ENCODE measurements at regions not wholly inside any gene's neighbourhood (a gene's known extent, or its start where the extent isn't known, plus 50 kb on each side); places are given as distances from the start of the nearest gene placed in this dataset.

DNA sequence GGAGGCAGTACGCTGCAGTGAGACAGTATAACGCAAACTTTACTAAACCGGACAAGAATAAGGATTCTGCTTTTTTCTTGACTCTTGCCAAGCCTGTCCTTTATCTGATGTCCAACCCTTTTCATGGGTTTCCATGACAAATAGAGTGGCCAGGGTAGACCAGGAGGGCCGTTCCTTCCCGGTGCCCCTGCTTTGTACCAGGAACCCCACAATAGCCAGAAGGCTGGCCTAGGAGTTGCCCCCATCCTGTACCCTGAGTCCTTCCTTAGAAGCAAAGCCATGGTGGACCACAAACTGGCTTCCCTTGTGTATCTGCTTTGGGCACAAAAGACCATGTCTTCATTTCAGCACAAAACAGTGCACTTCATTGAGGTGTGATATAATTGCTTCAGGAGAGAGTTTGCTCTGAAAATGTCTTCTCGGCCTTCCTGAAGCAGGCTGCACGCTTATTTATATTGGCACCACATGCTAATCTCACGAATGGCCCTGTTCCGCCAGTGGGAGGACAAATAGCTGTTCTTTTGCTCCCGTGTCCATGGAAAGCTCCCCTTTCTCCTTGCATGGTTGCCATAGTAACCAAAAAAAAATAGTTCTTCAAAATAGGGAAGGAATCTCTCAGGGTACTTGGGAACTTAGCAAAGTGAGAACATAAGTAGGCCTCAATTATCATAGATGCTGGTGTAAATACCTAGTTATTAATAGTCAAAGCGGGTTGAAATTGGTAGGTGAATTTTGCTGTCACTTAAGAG lies 222.1 kb downstream of the ZIC5 start:
- no peak for TF ChIP-seq POLR2A (IDR thresholded peaks at IDR 0.05; ENCODE audit: low read depth, low read length)
- FAIRE-seq: no peak

DNA sequence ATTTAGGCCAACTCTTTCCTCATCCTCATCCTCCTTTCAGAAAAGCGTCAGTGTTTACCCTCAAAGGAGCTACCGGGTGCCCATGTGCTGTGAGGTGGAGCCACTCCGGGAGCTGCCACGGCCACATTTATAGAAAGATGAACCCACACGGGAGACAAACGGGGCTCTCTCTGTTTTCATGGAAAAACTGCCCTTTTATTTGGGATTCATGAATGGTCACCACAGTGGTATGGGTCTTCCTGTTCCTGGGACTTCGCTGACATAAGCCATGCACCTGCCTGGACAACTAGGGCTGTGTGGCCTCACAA lies 224.2 kb downstream of the ZIC5 start:
- no peak for TF ChIP-seq POLR2A (IDR thresholded peaks at IDR 0.05; ENCODE audit: low read depth, low read length)
- no peak for FAIRE-seq
- DNase-seq (ENCODE audit: insufficient read length, low spot score): no peak

More for the DNA sequence above, 222.1 kb downstream of the ZIC5 start:
- no peak for DNase-seq (ENCODE audit: insufficient read length, low spot score)

DNA sequence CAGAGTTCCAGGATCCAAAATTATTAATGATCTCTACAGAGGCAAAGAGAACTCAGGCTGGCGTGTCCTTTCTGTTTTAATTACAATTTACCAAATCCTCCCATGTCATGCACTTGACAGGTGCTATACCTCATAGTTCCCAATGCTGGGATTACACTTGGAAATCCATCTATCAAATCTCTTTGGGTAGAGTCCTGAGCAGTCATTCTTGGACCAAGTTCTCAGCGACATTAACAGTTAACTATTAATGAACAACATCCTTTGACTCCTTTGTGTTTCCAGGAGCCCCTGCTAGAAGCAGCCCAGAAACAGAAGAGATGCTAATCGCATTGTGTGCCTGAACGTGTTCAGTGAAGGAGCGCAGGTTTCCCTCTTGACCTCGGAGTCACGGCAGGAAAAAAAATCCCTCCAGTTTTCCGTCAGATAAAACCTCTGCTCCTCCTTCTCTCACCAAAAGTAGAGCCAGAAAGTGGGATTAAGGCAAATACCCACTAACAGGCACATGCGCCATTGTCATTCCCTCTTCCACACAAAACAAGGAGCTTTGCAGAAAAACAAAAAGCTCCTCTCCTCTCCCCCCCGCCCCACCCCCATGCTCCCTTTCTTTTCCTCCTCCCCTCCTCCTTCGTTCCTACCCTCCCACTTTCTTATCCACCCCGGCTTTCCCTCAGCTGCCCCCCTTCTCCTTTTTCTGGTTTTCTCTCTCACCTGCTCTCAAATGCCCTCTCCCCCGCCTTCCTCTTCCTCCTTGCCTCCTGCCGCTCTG lies 224.7 kb downstream of the ZIC5 start:
- TF ChIP-seq POLR2A (IDR thresholded peaks at IDR 0.05; ENCODE audit: low read depth, low read length): no peak
- no peak for FAIRE-seq
- DNase-seq (ENCODE audit: insufficient read length, low spot score): no peak

DNA sequence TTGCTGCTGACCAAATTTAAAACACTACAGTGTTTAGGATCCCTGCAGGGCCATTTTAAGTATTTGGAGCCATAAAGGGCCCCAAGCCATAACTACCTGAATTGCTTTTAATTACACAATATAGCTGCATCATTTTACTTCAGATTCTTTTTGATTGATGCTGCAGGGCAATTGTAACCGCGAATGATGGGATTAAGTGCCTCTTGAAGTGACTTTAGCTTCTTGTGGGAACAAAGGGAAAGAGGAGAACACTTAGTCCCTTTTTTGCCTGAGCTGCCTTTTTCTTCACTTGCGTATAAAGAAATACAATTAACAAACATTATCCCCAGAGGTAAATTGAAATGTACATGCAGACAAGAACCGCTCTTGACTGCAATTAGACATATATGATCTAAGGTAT lies 228.5 kb downstream of the ZIC5 start:
- no peak for TF ChIP-seq POLR2A (IDR thresholded peaks at IDR 0.05; ENCODE audit: low read depth, low read length)
- DNase-seq (ENCODE audit: insufficient read length, low spot score) (no peak), FAIRE-seq (peak; percentile 60)

DNA sequence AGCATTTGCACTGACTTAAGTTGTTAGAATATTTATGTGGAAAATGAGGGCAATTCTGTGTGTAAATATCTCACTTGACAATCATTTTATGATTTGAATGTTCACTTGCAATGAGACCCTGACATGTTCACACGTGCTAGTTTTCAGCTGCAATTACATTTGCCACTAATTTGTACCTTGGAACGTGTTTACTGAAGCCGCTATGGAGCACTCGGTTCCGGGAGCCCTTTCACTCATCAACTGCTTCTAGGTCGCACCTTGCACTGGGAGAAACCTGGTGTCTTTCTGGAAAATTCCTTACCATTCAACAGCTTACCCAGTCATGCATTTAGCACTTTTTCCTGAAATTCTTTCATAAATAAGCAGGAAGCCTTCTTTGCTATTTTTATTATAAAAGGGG lies 229.6 kb downstream of the ZIC5 start:
- TF ChIP-seq POLR2A (IDR thresholded peaks at IDR 0.05; ENCODE audit: low read depth, low read length): no peak

DNA sequence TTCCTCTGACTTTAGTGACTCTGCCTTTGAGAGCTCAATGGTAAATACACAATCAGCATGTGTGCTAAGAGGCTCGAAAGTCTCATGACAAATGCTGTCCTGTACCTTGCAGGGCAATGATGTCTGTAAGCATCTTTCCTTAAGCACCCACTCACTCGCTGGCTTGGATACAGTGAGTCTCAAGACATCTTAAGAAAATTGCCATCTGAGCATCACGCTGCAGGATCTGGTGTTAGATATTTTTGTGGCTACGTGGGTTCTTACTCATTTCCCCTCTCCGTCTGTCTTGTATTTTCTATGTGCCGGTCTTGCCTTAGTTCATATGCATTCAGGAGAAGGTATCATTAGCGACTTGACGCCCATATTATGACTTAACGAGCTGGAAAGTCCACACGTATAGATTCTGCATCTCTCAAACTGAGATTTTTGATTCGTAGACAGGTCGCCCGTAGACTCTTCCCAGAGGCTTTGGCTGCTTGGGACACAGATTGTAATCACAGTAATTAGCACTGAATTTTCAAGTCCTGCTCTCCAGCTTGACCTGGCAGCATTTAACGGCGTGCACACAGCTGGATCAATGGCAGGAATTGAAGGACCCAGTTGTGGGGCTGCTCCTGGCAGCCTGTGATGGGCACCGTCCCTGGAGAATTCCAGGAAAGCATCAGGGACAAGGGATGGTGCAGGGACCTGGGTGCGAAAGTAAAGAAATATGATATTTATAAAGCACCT lies 231.2 kb downstream of the ZIC5 start:
- DNase-seq (ENCODE audit: insufficient read length, low spot score): no peak
- no peak for TF ChIP-seq POLR2A (IDR thresholded peaks at IDR 0.05; ENCODE audit: low read depth, low read length)
- FAIRE-seq: peak; percentile 80

More for the DNA sequence above, 229.6 kb downstream of the ZIC5 start:
- FAIRE-seq (no peak), DNase-seq (ENCODE audit: insufficient read length, low spot score) (no peak)

DNA sequence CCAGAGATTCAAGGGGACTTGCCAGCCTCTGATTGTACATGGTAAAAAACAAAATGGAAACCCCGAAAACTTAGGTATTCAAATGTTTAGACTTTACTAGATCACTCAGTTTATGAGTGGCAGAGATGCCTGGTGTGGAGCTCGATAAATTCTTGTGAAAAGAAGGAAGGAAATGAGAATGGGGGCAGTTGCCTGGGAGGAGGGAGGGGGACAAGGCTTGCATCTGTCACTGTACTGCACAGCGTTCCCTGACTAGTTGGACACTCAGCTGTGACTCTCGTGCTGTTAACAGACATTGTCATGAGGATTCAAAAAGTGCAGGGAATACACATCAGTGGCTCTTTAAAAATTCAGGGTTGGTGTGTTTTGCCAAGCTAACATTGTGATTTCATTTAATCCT lies 232.9 kb downstream of the ZIC5 start:
- peak; percentile 45 for FAIRE-seq
- no peak for DNase-seq (ENCODE audit: insufficient read length, low spot score)
- TF ChIP-seq POLR2A (IDR thresholded peaks at IDR 0.05; ENCODE audit: low read depth, low read length): no peak

DNA sequence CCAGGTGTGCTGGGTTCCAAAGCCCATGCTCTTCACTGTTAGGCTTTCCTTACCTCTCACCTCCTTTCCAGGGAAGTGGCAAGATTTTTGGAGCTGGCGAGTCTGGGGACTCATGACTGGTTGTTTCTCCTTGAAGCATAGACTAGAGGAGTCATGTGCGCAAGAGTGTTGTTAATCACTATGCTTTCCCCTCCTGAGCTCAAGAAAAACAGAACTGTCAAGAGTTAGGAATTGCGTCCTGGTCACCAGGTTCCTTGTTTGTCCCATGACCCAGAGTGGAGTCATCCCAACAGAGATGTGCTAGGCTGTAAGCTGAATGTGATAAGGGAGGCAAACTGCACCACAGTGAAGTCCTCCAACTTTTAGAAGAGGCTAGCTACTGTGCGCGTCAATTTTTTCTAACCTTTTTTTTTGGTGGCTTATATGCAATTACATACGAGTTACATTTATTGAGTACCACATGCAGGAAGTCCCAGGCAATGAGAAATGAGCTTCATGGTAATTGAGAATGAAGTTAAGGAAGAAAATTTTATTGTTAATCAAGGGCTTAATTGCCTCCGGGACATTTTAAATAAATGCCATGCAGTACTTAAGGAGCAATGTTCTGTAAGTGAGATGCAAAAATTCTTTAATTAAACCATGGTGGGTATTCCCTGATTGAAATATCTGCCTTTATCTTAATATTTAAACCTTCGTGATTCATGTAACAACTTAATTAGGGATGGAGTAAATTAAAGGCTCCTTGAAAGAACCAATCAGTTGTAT lies 233.9 kb downstream of the ZIC5 start:
- no peak for TF ChIP-seq POLR2A (IDR thresholded peaks at IDR 0.05; ENCODE audit: low read depth, low read length)
- no peak for DNase-seq (ENCODE audit: insufficient read length, low spot score)
- no peak for FAIRE-seq

DNA sequence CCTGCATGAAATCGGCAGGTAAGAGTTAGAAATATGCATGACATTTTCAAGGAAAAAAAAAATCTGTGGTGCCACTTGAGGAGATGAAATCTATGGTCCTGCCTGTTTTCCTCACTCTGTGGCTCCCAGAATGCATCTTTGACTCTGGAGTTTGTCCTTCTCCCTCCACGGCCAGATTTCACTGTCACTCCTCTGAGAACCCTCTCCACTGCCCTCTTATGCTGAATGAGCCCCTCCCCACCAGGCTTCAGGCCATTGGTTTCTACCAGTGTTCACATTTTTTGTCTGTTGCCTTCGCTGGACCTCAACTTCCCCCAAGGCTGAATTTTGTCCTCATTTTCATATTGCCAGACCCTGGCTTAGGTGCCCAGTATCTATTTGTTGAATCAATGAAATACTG lies 235.0 kb downstream of the ZIC5 start:
- FAIRE-seq: peak; percentile 62
- DNase-seq (ENCODE audit: insufficient read length, low spot score): no peak

DNA sequence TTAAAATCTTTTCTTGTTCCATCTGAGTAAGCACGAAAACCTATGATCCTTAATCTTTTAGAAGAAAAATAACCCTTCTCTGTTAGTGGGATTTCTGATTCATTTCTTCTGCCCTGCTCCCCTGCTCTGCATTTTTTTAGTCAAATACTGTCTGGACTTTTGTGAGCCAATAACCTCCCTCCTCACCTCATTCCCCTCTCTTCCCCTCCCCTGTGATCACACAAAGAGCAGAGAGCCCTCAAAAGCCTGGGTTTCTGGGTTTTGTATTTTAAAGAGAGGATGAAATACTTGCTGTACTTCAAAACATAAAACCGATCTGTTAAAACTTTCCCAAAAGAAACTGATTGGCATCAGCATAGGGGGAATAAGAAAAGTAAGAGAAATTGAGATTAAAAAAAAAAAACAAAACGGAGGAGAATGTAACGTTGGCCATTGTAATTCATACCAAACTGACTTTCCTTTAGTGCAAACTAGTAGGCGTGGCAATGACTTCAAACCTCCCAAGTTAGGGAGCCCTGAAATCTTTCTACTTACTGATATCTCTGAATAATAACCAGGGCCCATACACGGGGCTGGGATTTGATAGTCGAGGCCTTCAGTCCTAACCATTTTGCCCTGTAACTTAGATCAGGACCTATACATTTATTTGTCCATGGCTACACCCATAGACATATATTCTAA lies 232.9 kb downstream of the TM9SF2 start:
- no peak for DNase-seq (ENCODE audit: insufficient read length, low spot score)
- TF ChIP-seq POLR2A (IDR thresholded peaks at IDR 0.05; ENCODE audit: low read depth, low read length): no peak
- no peak for FAIRE-seq

More for the DNA sequence above, 235.0 kb downstream of the ZIC5 start:
- no peak for TF ChIP-seq POLR2A (IDR thresholded peaks at IDR 0.05; ENCODE audit: low read depth, low read length)

DNA sequence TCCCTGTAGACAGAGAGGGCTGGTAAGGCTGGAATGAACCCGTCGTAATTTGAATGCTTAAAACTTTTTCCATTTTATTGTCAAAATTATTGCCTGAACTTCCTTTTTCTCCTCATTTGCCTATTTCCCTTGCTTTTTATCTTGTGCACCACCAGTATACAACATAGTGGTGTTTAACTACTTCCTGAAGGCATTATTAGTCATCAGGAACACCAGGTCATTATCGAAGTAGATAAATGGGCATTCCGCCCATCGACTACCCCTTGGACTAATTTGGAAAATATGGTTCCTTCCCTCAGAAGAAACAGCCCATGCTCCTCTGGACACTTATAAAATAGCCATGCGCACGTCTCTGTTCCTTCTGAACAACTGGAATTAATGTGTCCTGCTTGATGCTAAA lies 232.1 kb downstream of the TM9SF2 start:
- FAIRE-seq (peak; percentile 78), DNase-seq (ENCODE audit: insufficient read length, low spot score) (no peak)
- no peak for TF ChIP-seq POLR2A (IDR thresholded peaks at IDR 0.05; ENCODE audit: low read depth, low read length)

DNA sequence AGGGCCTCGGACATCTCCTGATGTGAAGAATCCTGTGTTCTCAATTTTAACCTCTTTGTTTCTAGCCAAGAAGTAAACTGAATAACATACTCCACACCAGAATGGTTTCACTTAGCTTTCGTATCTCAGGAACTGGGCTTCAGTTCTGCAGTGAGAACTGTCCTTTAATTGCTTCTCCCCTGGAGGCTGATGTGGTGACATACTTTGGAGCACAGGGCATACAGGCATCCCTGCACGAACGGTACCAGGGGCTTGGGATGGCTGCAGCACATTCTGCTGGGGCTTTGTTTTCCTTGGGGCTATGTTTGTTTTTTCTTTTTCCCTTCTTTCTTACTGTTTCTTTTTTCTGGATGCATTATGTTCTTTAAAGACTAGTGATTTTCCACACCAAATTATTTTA lies 230.5 kb downstream of the TM9SF2 start:
- DNase-seq (ENCODE audit: insufficient read length, low spot score) (no peak), FAIRE-seq (peak; percentile 92)

DNA sequence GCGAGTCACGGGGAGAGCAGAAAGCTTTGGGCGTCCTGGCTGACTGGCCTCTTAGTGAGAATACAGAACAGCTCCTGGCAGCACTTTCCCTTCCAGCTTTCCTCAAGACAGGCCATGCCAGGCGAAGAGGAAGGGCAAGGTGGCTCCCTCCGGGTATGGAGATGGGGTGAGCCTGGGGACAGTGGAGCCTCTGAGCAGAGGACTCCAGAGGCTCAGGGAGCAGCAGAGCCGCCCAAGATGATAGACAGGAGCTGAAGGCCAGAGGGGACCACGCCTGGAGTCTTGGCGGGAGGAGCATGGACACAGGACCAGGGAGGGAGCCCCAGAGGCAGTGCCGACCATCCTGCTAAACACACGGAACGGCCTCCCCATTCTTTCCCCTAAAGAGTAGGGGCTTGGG lies 229.1 kb downstream of the TM9SF2 start:
- DNase-seq (ENCODE audit: insufficient read length, low spot score): no peak
- FAIRE-seq: no peak
- TF ChIP-seq POLR2A (IDR thresholded peaks at IDR 0.05; ENCODE audit: low read depth, low read length): no peak

More for the DNA sequence above, 230.5 kb downstream of the TM9SF2 start:
- no peak for TF ChIP-seq POLR2A (IDR thresholded peaks at IDR 0.05; ENCODE audit: low read depth, low read length)
